ENCODE measurements at regions not wholly inside any gene's neighbourhood (a gene's known extent, or its start where the extent isn't known, plus 50 kb on each side); places are given as distances from the start of the nearest gene placed in this dataset.

DNA sequence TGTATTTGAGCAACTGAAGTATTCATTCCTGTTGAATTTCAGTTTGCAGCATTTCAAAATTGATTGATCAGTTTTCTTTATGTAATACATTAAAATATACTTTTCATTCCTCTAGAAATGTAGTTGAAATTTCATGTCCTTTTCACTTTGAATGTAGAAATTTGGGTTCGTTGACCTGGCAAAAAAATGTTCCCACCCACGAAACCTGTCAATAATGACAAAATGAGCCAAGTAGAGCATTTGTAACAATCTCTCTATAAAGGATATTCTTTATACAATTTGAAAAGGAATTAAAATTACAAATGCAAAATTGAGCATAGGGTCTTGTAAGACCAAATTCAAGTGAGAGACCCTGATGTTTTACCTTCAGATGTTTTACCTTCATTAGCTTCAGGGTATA, 283.9 kb downstream of the ANKRD50 start:
- TF ChIP-seq CTCF (conservative IDR thresholded peaks at IDR 0.05 in 1 of 2, IDR thresholded peaks at IDR 0.05 in 1 of 2; ENCODE audit: extremely low read depth in 1 of 2, insufficient read depth in 1 of 2, low read depth in 1 of 2, low read length in 2 of 2) (no peak), EZH2 (IDR thresholded peaks at IDR 0.05; ENCODE audit: borderline replicate concordance, low read length) (no peak)
